Neural cell (in vitro differentiated cells): ENCODE measurements at regions not wholly inside any gene's neighbourhood (a gene's known extent, or its start where the extent isn't known, plus 50 kb on each side); places are given as distances from the start of the nearest gene placed in this dataset.
"Not testable (repeated sequence)": the region's sequence is repeated elsewhere in the genome, so short reads cannot be mapped to it uniquely, and the experiment has no call there.

ENCODE experiments used
- CTCF ChIP-seq: fragments of 450-650 bp; IDR thresholded peaks from 2 replicates; pipeline ENCODE4 v1.5.1; 2014; ENCODE audit warnings: antibody characterized with exemption, mild to moderate bottlenecking, moderate library complexity; ENCODE audit not compliant: poor library complexity, severe bottlenecking
- EP300 ChIP-seq: fragments of 450-650 bp; conservative IDR thresholded peaks from 2 replicates; pipeline ENCODE4 v1.6.1; 2014; ENCODE audit warnings: antibody characterized with exemption, mild to moderate bottlenecking, moderate library complexity; ENCODE audit not compliant: poor library complexity, severe bottlenecking
- EZH2 ChIP-seq: fragments of 200-600, 300-800 bp; shearing (Covaris generic), sonication (generic); IDR thresholded peaks from 2 replicates; pipeline ENCODE4 v1.6.1; 2014; ENCODE audit warnings: antibody characterized with exemption, low read length, borderline replicate concordance, mild to moderate bottlenecking; ENCODE audit not compliant: insufficient read depth, poor library complexity, severe bottlenecking
- POLR2AphosphoS5 ChIP-seq: IDR thresholded peaks from 2 replicates; pipeline ENCODE4 v1.6.1; 2012
- RAD21 ChIP-seq: fragments of 450-650 bp; conservative IDR thresholded peaks from 2 replicates; pipeline ENCODE4 v1.6.1; 2014; ENCODE audit warnings: antibody characterized with exemption, mild to moderate bottlenecking, moderate library complexity
- REST ChIP-seq: IDR thresholded peaks from 2 replicates; pipeline ENCODE4 v1.6.1; 2012; ENCODE audit warnings: borderline replicate concordance
- SMC3 ChIP-seq: fragments of 450-650 bp; conservative IDR thresholded peaks from 2 replicates; pipeline ENCODE4 v1.6.1; 2014; ENCODE audit warnings: antibody characterized with exemption, mild to moderate bottlenecking, moderate library complexity; ENCODE audit not compliant: poor library complexity
- TAF1 ChIP-seq: IDR thresholded peaks from 2 replicates; pipeline ENCODE4 v1.6.1; 2012; ENCODE audit warnings: low read depth

GRCh38 chr1:223949944-223950343 lies 104.2 kb upstream of the TP53BP2 start:
- TF ChIP-seq POLR2AphosphoS5, RAD21, CTCF, TAF1, SMC3, EZH2, EP300, REST: not testable (repeated sequence)
